ENCODE measurements at regions not wholly inside any gene's neighbourhood (a gene's known extent, or its start where the extent isn't known, plus 50 kb on each side); places are given as distances from the start of the nearest gene placed in this dataset.

- no peak for DNase-seq (ENCODE audit: extremely low spot score, unreplicated experiment)
- Mint-ChIP-seq H3K4me1 (ENCODE audit: unreplicated experiment) (no peaks in the 10 kb centered on the region), H3K36me3 (ENCODE audit: unreplicated experiment) (no peaks in the 10 kb centered on the region)
Measured at GRCh38 chr2:147386284-147386683, 458.5 kb upstream of the ACVR2A start.

GRCh38 chr2:147385600-147385999, 459.2 kb upstream of the ACVR2A start:
- Mint-ChIP-seq H3K4me1 (ENCODE audit: unreplicated experiment) (no peaks in the 10 kb centered on the region), H3K9me3 (ENCODE audit: unreplicated experiment) (no peaks in the 10 kb centered on the region), H3K36me3 (ENCODE audit: unreplicated experiment) (no peaks in the 10 kb centered on the region), H3K27me3 (ENCODE audit: unreplicated experiment) (peaks cover 4% of the 10 kb centered on the region), H3K27ac (ENCODE audit: unreplicated experiment) (no peak overlapping the region), H3K4me3 (ENCODE audit: unreplicated experiment) (no peak overlapping the region)
- no peak for TF ChIP-seq CTCF (IDR thresholded peaks at IDR 0.05)
- no peak for DNase-seq (ENCODE audit: extremely low spot score, unreplicated experiment)

More at GRCh38 chr2:147386284-147386683, 458.5 kb upstream of the ACVR2A start:
- TF ChIP-seq CTCF (IDR thresholded peaks at IDR 0.05), result no peak
- Mint-ChIP-seq H3K27ac (ENCODE audit: unreplicated experiment) (no peak overlapping the region), H3K4me3 (ENCODE audit: unreplicated experiment) (no peak overlapping the region), H3K27me3 (ENCODE audit: unreplicated experiment) (peaks cover 4% of the 10 kb centered on the region), H3K9me3 (ENCODE audit: unreplicated experiment) (no peaks in the 10 kb centered on the region)

GRCh38 chr2:147384659-147385058, 460.2 kb upstream of the ACVR2A start:
- Mint-ChIP-seq H3K9me3 (ENCODE audit: unreplicated experiment) (no peaks in the 10 kb centered on the region), H3K27ac (ENCODE audit: unreplicated experiment) (no peak overlapping the region), H3K4me3 (ENCODE audit: unreplicated experiment) (no peak overlapping the region), H3K4me1 (ENCODE audit: unreplicated experiment) (no peaks in the 10 kb centered on the region), H3K27me3 (ENCODE audit: unreplicated experiment) (peaks cover 4% of the 10 kb centered on the region), H3K36me3 (ENCODE audit: unreplicated experiment) (no peaks in the 10 kb centered on the region)
- TF ChIP-seq CTCF (IDR thresholded peaks at IDR 0.05), result no peak
- DNase-seq (ENCODE audit: extremely low spot score, unreplicated experiment), result no peak

- no peaks in the 10 kb centered on the region for H3K4me1 Mint-ChIP-seq (ENCODE audit: unreplicated experiment)
- no peaks in the 10 kb centered on the region for H3K9me3 Mint-ChIP-seq (ENCODE audit: unreplicated experiment)
- no peak for TF ChIP-seq CTCF (IDR thresholded peaks at IDR 0.05)
- no peaks in the 10 kb centered on the region for H3K36me3 Mint-ChIP-seq (ENCODE audit: unreplicated experiment)
- no peak overlapping the region for H3K4me3 Mint-ChIP-seq (ENCODE audit: unreplicated experiment)
- H3K27me3 Mint-ChIP-seq (ENCODE audit: unreplicated experiment), result no peaks in the 10 kb centered on the region
- no peak overlapping the region for H3K27ac Mint-ChIP-seq (ENCODE audit: unreplicated experiment)
- no peak for DNase-seq (ENCODE audit: extremely low spot score, unreplicated experiment)
Measured at GRCh38 chr2:147382322-147382948, 462.4 kb upstream of the ACVR2A start.

- no peak overlapping the region for H3K4me3 Mint-ChIP-seq (ENCODE audit: unreplicated experiment)
- no peak for DNase-seq (ENCODE audit: extremely low spot score, unreplicated experiment)
- H3K36me3 Mint-ChIP-seq (ENCODE audit: unreplicated experiment), result no peaks in the 10 kb centered on the region
- TF ChIP-seq CTCF (IDR thresholded peaks at IDR 0.05), result no peak
- H3K27me3 Mint-ChIP-seq (ENCODE audit: unreplicated experiment), result no peaks in the 10 kb centered on the region
- no peaks in the 10 kb centered on the region for H3K9me3 Mint-ChIP-seq (ENCODE audit: unreplicated experiment)
- no peak overlapping the region for H3K27ac Mint-ChIP-seq (ENCODE audit: unreplicated experiment)
- H3K4me1 Mint-ChIP-seq (ENCODE audit: unreplicated experiment), result no peaks in the 10 kb centered on the region
Measured at GRCh38 chr2:147378403-147378802, 466.4 kb upstream of the ACVR2A start.

All from osteocyte (in vitro differentiated cells).